Stimulated activated CD8-positive, alpha-beta memory T cell treated with anti-CD3 and anti-CD28 coated beads, Interleukin-2, amount 100 ng/mL, for 1 hour (primary cell): ENCODE measurements at regions not wholly inside any gene's neighbourhood (a gene's known extent, or its start where the extent isn't known, plus 50 kb on each side); places are given as distances from the start of the nearest gene placed in this dataset.

ENCODE experiments used
- DNase-seq, 2 donors: peaks; one replicate each; pipeline ENCODE4 v3.0.0-alpha.2; 2020; ENCODE audit warnings: low read depth in 2 of 2

- no peak for DNase-seq
These were observed 223.2 kb upstream of the RGS6 start for GRCh38 chr14:71709076-71709475.

- no peak for DNase-seq
These were observed 222.2 kb upstream of the RGS6 start for GRCh38 chr14:71709987-71710386.

- no peak for DNase-seq
These were observed 221.1 kb upstream of the RGS6 start for GRCh38 chr14:71711125-71711524.

GRCh38 chr14:71711619-71712018, 220.6 kb upstream of the RGS6 start:
- no peak for DNase-seq

GRCh38 chr14:71712478-71712877, 219.8 kb upstream of the RGS6 start:
- no peak for DNase-seq

GRCh38 chr14:71713016-71713415, 219.2 kb upstream of the RGS6 start:
- DNase-seq: no peak

GRCh38 chr14:71713451-71713850, 218.8 kb upstream of the RGS6 start:
- no peak for DNase-seq

- DNase-seq: no peak
These were observed 218.0 kb upstream of the RGS6 start for GRCh38 chr14:71714225-71714624.

- no peak for DNase-seq
These were observed 216.0 kb upstream of the RGS6 start for GRCh38 chr14:71716041-71716772.

GRCh38 chr14:71720978-71721624, 211.1 kb upstream of the RGS6 start:
- DNase-seq: no peak

GRCh38 chr14:71721791-71722190, 210.4 kb upstream of the RGS6 start:
- DNase-seq: no peak

- DNase-seq: no peak
These were observed 209.3 kb upstream of the RGS6 start for GRCh38 chr14:71722885-71723284.

GRCh38 chr14:71725922-71726579, 206.2 kb upstream of the RGS6 start:
- DNase-seq: no peak

GRCh38 chr14:71726580-71727021, 205.6 kb upstream of the RGS6 start:
- DNase-seq: no peak

GRCh38 chr14:71728386-71728785, 203.8 kb upstream of the RGS6 start:
- DNase-seq: no peak

GRCh38 chr14:71729596-71729995, 202.6 kb upstream of the RGS6 start:
- DNase-seq: no peak

GRCh38 chr14:71730471-71730870, 201.8 kb upstream of the RGS6 start:
- DNase-seq: no peak

GRCh38 chr14:71731096-71731495, 201.1 kb upstream of the RGS6 start:
- DNase-seq: no peak

- DNase-seq: no peak
These were observed 198.9 kb upstream of the RGS6 start for GRCh38 chr14:71733210-71733883.

GRCh38 chr14:71734076-71734475, 198.2 kb upstream of the RGS6 start:
- DNase-seq: no peak

- no peak for DNase-seq
These were observed 197.3 kb upstream of the RGS6 start for GRCh38 chr14:71734885-71735284.

GRCh38 chr14:71737760-71738159, 194.5 kb upstream of the RGS6 start:
- DNase-seq: no peak
